Upper lobe of left lung (tissue), 6 donors: ENCODE measurements at regions not wholly inside any gene's neighbourhood (a gene's known extent, or its start where the extent isn't known, plus 50 kb on each side); places are given as distances from the start of the nearest gene placed in this dataset.

ENCODE experiments used
- ATAC-seq, 2 donors: fragments of 200-7000 bp; cut with Tn5 transposase; one replicate each; pipeline ENCODE4 v1.9.1; 2022; ENCODE audit warnings: mild to moderate bottlenecking in 2 of 2, moderate library complexity in 2 of 2; ENCODE audit not compliant: low FRiP score in 2 of 2
- DNase-seq, 2 donors: peaks; one replicate each; pipeline ENCODE4 v3.0.0-alpha.2; 2019 to 2020
- H3K27ac ChIP-seq, 4 donors: fragments of 200-600 bp; sonication (generic); one replicate each; pipeline ENCODE4 v1.5.1; 2016 to 2019
- H3K27me3 ChIP-seq, 4 donors: fragments of 200-600 bp; sonication (generic); one replicate each; pipeline ENCODE4 v1.5.1; 2017 to 2019
- H3K36me3 ChIP-seq, 4 donors: fragments of 200-600 bp; sonication (generic); one replicate each; pipeline ENCODE4 v1.5.1; 2016 to 2019
- H3K4me1 ChIP-seq, 4 donors: fragments of 200-600 bp; sonication (generic); one replicate each; pipeline ENCODE4 v1.5.1; 2018 to 2019
- H3K4me3 ChIP-seq, 4 donors: fragments of 200-600 bp; sonication (generic); one replicate each; pipeline ENCODE4 v1.5.1; 2017 to 2019; ENCODE audit warnings: mild to moderate bottlenecking in 2 of 4, moderate library complexity in 1 of 4
- H3K9me3 ChIP-seq, 4 donors: fragments of 200-600 bp; sonication (generic); one replicate each; pipeline ENCODE4 v1.5.1; 2018 to 2019
- CTCF ChIP-seq, 6 experiments: fragments of 450-650 bp in 4 of 6; fragments of 200-600 bp in 2 of 6; sonication (generic) in 2 of 6; IDR thresholded peaks; one replicate each; pipeline ENCODE4 v1.5.1; 2016 to 2019; ENCODE audit warnings: antibody characterized with exemption in 6 of 6
- EP300 ChIP-seq, 4 donors: sonication (generic); formaldehyde crosslinking; IDR thresholded peaks; one replicate each; pipeline ENCODE4 v1.5.1; 2017; ENCODE audit warnings: antibody characterized with exemption in 4 of 4, control low read depth in 2 of 4
- POLR2A ChIP-seq, 4 donors: fragments of 450-650 bp; IDR thresholded peaks; one replicate each; pipeline ENCODE4 v1.5.1; 2016 to 2017; ENCODE audit warnings: antibody characterized with exemption in 4 of 4, mild to moderate bottlenecking in 2 of 4
- POLR2AphosphoS5 ChIP-seq, 2 donors: sonication (generic); formaldehyde crosslinking; IDR thresholded peaks; one replicate each; pipeline ENCODE4 v1.5.1; 2017; ENCODE audit warnings: antibody characterized with exemption in 2 of 2
- WGBS, 2 donors: methylation state at CpG; one replicate each; pipeline ENCODE4 v1.1.5; 2017 to 2018; 5-methylcytosine and 5-hydroxymethylcytosine counted together
- donor health status: DM: no; HTN: no; CAD: no; lungs with moderate emphysema.
- donor health status: DM: no; HTN: yes; CAD: no; lungs with severe emphysema.

- 82 to 87% methylated on average over 5 of the region's 5 CpGs for WGBS, 2 donors
- TF ChIP-seq POLR2AphosphoS5 (IDR thresholded peaks at IDR 0.05): no peak
- no peak for TF ChIP-seq POLR2A (IDR thresholded peaks at IDR 0.05)
- no peak for TF ChIP-seq CTCF (IDR thresholded peaks at IDR 0.05)
- Histone ChIP-seq H3K4me3 (no peak overlapping the region), H3K27me3 (no peaks in the 10 kb centered on the region), H3K9me3 (no peaks in the 10 kb centered on the region), H3K27ac (no peak overlapping the region), H3K4me1 (no peaks in the 10 kb centered on the region), H3K36me3 (no peaks in the 10 kb centered on the region)
- no peak for ATAC-seq
- no peak for DNase-seq
Measured at GRCh38 chr7:94095316-94096009, 91.3 kb upstream of the BET1 start.

GRCh38 chr7:94099679-94100078 is 95.5 kb upstream of the BET1 start:
- Histone ChIP-seq H3K4me3 (no peak overlapping the region), H3K27me3 (no peaks in the 10 kb centered on the region), H3K27ac (no peak overlapping the region), H3K4me1 (no peaks in the 10 kb centered on the region), H3K9me3 (no peaks in the 10 kb centered on the region), H3K36me3 (no peaks in the 10 kb centered on the region)
- ATAC-seq (no peak), DNase-seq (no peak)
- WGBS, 2 donors: 90% methylated on average over 1 of the region's 1 CpG
- TF ChIP-seq EP300 (IDR thresholded peaks at IDR 0.05): no peak
- TF ChIP-seq CTCF (IDR thresholded peaks at IDR 0.05): no peak
- TF ChIP-seq POLR2A (IDR thresholded peaks at IDR 0.05): no peak
- no peak for TF ChIP-seq POLR2AphosphoS5 (IDR thresholded peaks at IDR 0.05)

GRCh38 chr7:94100723-94101345 is 96.7 kb upstream of the BET1 start:
- WGBS, 2 donors: 93 to 98% methylated on average over 9 to 24 of the region's 27 CpGs

GRCh38 chr7:94104301-94104700 is 100.1 kb upstream of the BET1 start:
- DNase-seq: no peak
- no peak for ATAC-seq
- Histone ChIP-seq H3K27ac (no peak overlapping the region), H3K27me3 (no peaks in the 10 kb centered on the region), H3K9me3 (no peaks in the 10 kb centered on the region), H3K4me1 (no peaks in the 10 kb centered on the region), H3K4me3 (no peak overlapping the region), H3K36me3 (no peaks in the 10 kb centered on the region)
- 93 to 97% methylated on average over 1 of the region's 1 CpG for WGBS, 2 donors
- TF ChIP-seq POLR2A (IDR thresholded peaks at IDR 0.05) (no peak), EP300 (IDR thresholded peaks at IDR 0.05) (no peak), POLR2AphosphoS5 (IDR thresholded peaks at IDR 0.05) (no peak), CTCF (IDR thresholded peaks at IDR 0.05) (no peak)

More at GRCh38 chr7:94100723-94101345, 96.7 kb upstream of the BET1 start:
- Histone ChIP-seq H3K27ac (no peak overlapping the region), H3K36me3 (no peaks in the 10 kb centered on the region), H3K4me1 (no peaks in the 10 kb centered on the region), H3K4me3 (no peak overlapping the region), H3K27me3 (no peaks in the 10 kb centered on the region), H3K9me3 (no peaks in the 10 kb centered on the region)
- ATAC-seq (no peak), DNase-seq (peak in 1 of 2 donors; percentile 73)
- TF ChIP-seq POLR2AphosphoS5 (IDR thresholded peaks at IDR 0.05) (no peak), POLR2A (IDR thresholded peaks at IDR 0.05) (no peak), EP300 (IDR thresholded peaks at IDR 0.05) (no peak), CTCF (IDR thresholded peaks at IDR 0.05) (no peak)

- Histone ChIP-seq H3K36me3 (no peaks in the 10 kb centered on the region), H3K9me3 (no peaks in the 10 kb centered on the region), H3K4me3 (no peak overlapping the region), H3K27ac (no peak overlapping the region), H3K27me3 (no peaks in the 10 kb centered on the region), H3K4me1 (no peaks in the 10 kb centered on the region)
- no peak for ATAC-seq
- DNase-seq: no peak
- WGBS, 2 donors: 85 to 86% methylated on average over 5 of the region's 5 CpGs
- TF ChIP-seq CTCF (IDR thresholded peaks at IDR 0.05) (no peak), POLR2AphosphoS5 (IDR thresholded peaks at IDR 0.05) (no peak), EP300 (IDR thresholded peaks at IDR 0.05) (no peak), POLR2A (IDR thresholded peaks at IDR 0.05) (no peak)
Measured at GRCh38 chr7:94109556-94109955, 105.4 kb upstream of the BET1 start.
